ENCODE measurements at regions not wholly inside any gene's neighbourhood (a gene's known extent, or its start where the extent isn't known, plus 50 kb on each side); places are given as distances from the start of the nearest gene placed in this dataset.

DNA sequence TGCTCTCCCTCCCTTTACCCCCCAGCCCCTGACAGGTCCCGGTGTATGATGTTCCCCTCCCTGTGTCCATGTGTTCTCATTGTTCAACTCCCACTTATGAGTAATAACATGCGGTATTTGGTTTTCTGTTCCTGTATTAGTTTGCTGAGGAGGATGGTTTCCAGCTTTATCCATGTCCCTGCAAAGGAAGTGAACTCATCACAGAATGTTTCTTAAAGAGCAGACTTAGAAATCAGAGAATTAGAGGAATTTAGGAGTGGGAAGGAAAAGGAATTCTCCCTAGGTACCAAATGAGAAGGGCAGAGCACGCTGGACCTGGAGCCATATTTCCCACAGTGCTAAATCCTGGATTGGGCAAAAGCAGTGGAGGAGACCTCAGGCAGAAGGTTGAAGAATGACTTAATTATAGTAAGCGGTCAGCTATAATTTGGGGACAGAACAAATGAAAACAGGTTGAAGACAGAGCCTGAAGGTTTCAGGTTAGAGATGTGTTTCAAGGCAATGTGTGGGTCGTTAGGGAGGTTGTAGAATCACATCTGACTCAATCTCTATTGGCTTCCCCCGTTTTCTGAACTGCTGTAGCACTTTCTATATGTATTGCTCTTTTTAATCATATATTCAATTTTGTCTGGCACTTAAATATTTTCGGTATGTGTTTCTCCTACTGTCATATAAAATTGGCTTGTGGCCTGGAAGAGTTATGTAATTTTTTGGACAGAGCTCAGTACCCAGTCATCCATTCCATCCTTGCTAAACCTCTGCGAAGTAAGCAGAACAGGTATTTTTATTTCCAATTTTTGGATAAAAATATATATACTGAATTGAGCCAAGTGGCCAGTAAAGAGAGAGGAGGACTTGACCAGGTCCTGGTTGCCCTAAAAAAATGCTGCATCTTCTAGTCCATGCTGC lies 210.5 kb upstream of the KLF6 start:
- intact Hi-C loops (cut with DNase I; ENCODE audit: low total_unique reads), result no loop called here
- no peak overlapping the region for H3K4me3 ChIP-seq
- no peaks in the 10 kb centered on the region for H3K36me3 ChIP-seq (ENCODE audit: low read depth, missing control alignments)
- 62 to 68% methylated on average over 8 of the region's 8 CpGs for WGBS, 2 donors
- no peak for DNase-seq
- H3K9me3 ChIP-seq, result no peaks in the 10 kb centered on the region
- H3K27ac ChIP-seq, result no peak overlapping the region
- TF ChIP-seq POLR2A (IDR thresholded peaks at IDR 0.05), result no peak
- TF ChIP-seq, protein P1, sequence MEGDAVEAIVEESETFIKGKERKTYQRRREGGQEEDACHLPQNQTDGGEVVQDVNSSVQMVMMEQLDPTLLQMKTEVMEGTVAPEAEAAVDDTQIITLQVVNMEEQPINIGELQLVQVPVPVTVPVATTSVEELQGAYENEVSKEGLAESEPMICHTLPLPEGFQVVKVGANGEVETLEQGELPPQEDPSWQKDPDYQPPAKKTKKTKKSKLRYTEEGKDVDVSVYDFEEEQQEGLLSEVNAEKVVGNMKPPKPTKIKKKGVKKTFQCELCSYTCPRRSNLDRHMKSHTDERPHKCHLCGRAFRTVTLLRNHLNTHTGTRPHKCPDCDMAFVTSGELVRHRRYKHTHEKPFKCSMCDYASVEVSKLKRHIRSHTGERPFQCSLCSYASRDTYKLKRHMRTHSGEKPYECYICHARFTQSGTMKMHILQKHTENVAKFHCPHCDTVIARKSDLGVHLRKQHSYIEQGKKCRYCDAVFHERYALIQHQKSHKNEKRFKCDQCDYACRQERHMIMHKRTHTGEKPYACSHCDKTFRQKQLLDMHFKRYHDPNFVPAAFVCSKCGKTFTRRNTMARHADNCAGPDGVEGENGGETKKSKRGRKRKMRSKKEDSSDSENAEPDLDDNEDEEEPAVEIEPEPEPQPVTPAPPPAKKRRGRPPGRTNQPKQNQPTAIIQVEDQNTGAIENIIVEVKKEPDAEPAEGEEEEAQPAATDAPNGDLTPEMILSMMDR (IDR thresholded peaks at IDR 0.05), result no peak
- H3K4me1 ChIP-seq, result no peaks in the 10 kb centered on the region
- H3K27me3 ChIP-seq, result no peaks in the 10 kb centered on the region

DNA sequence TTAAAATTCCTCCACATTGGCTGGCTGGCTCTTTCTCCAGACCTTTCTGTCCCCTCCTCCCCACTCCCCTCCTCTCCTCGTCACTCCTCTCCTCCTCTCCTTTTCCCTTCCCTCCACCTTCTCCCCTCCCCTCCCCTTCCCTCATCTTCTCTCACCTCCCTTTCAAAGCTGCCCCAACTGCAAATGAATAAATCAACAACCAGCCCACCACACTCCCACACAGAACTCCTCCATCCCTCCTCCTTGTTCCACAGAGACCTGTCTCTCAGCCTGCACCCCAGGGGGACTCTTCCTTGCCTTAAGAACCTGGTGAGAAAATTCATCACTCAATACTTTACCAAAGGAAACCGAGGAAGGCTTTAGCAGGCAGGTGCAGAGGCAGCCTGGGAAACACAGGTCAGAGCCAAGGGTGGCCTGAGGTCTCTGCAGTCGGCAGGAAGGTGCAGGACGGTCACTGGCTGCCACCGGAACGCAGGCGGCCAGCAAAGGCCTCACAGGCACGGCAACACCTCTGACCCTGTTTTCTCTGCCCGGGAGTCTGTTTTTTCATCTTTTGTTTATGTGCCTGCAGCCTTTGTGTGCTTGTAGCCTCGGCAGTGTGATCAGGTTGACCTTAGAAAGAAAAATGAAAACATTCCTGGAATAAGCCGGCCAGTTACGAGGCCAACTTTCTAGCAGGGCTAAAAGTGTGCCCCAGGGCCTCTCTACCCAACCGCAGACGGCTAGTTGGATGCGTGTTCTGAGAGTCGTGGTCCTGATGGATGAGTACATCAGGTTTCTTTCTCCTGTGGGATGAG lies 207.6 kb upstream of the KLF6 start:
- no peak for DNase-seq
- intact Hi-C loops (cut with DNase I; ENCODE audit: low total_unique reads), result no loop called here
- H3K9me3 ChIP-seq, result no peaks in the 10 kb centered on the region
- no peaks in the 10 kb centered on the region for H3K27me3 ChIP-seq
- TF ChIP-seq, protein P1 (IDR thresholded peaks at IDR 0.05), result no peak
- no peak for TF ChIP-seq POLR2A (IDR thresholded peaks at IDR 0.05)
- 41 to 46% methylated on average over 15 to 16 of the region's 16 CpGs for WGBS, 2 donors
- H3K27ac ChIP-seq, result no peak overlapping the region
- H3K4me1 ChIP-seq, result no peaks in the 10 kb centered on the region
- H3K4me3 ChIP-seq, result no peak overlapping the region
- H3K36me3 ChIP-seq (ENCODE audit: low read depth, missing control alignments), result no peaks in the 10 kb centered on the region

- no peak for DNase-seq
- Histone ChIP-seq H3K27ac (no peak overlapping the region), H3K27me3 (no peaks in the 10 kb centered on the region), H3K36me3 (ENCODE audit: low read depth, missing control alignments) (no peaks in the 10 kb centered on the region), H3K4me1 (peaks cover 2% of the 10 kb centered on the region), H3K9me3 (no peaks in the 10 kb centered on the region), H3K4me3 (no peak overlapping the region)
- intact Hi-C loops (cut with DNase I; ENCODE audit: low total_unique reads), result no loop called here
- WGBS, 2 donors, result 98 to 100% methylated on average over 5 of the region's 5 CpGs
- TF ChIP-seq POLR2A (IDR thresholded peaks at IDR 0.05), result no peak
- TF ChIP-seq, protein P1 (IDR thresholded peaks at IDR 0.05), result no peak
Observed at GRCh38 chr10:3990307-3990706, 205.3 kb upstream of the KLF6 start.

GRCh38 chr10:3987143-3987974 lies 202.3 kb upstream of the KLF6 start:
- no peak overlapping the region for H3K27ac ChIP-seq
- H3K36me3 ChIP-seq (ENCODE audit: low read depth, missing control alignments), result no peaks in the 10 kb centered on the region
- TF ChIP-seq, protein P1 (IDR thresholded peaks at IDR 0.05), result no peak
- TF ChIP-seq POLR2A (IDR thresholded peaks at IDR 0.05), result no peak
- no peaks in the 10 kb centered on the region for H3K9me3 ChIP-seq
- 72 to 74% methylated on average over 8 to 9 of the region's 9 CpGs for WGBS, 2 donors
- intact Hi-C loops (cut with DNase I; ENCODE audit: low total_unique reads), result no loop called here
- no peak for DNase-seq
- H3K4me1 ChIP-seq, result peaks cover 2% of the 10 kb centered on the region
- no peak overlapping the region for H3K4me3 ChIP-seq
- no peaks in the 10 kb centered on the region for H3K27me3 ChIP-seq

Data from testis (tissue), 2 donors.